Right lobe of liver (tissue), 4 donors: ENCODE measurements at regions not wholly inside any gene's neighbourhood (a gene's known extent, or its start where the extent isn't known, plus 50 kb on each side); places are given as distances from the start of the nearest gene placed in this dataset.

Source experiments
- POLR2A ChIP-seq: fragments of 450-650 bp; IDR thresholded peaks from one replicate; pipeline ENCODE4 v1.6.1; 2017; ENCODE audit warnings: antibody characterized with exemption, mild to moderate bottlenecking
- TF ChIP-seq, protein P1 (sequence below), 4 donors: fragments of 200-600 bp in 3 of 4; fragments of 450-650 bp in 1 of 4; IDR thresholded peaks; one replicate each; pipeline versions ENCODE4 v1.5.1 to v1.8.0; 2016 to 2022; ENCODE audit warnings: antibody characterized with exemption in 4 of 4, mild to moderate bottlenecking in 2 of 4
- donor health status: DM: no; HTN: no; CAD: no.
- donor health status: DM: no; HTN: no; CAD: no.
- donor health status: DM: no; HTN: yes; CAD: no.

DNA sequence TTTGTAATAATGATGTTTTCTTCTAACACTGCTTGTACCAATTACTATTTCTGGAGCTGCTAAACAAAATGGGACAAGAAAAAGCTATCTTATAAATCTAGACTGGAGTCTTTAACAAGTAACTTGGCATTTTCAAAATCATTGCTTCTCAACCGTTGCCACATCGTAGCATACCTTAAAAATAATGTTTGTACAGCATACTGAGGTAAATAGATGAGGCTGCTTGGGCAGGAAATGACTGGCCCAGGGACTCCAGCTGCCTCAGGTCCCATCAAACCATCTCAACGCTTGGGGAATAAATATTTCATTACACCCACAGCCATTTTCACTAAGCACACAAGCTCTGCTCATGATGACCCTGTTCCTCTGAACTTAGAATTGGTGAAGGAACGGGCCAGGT, 115.1 kb downstream of the SPANXA1 start:
- TF ChIP-seq, protein P1, sequence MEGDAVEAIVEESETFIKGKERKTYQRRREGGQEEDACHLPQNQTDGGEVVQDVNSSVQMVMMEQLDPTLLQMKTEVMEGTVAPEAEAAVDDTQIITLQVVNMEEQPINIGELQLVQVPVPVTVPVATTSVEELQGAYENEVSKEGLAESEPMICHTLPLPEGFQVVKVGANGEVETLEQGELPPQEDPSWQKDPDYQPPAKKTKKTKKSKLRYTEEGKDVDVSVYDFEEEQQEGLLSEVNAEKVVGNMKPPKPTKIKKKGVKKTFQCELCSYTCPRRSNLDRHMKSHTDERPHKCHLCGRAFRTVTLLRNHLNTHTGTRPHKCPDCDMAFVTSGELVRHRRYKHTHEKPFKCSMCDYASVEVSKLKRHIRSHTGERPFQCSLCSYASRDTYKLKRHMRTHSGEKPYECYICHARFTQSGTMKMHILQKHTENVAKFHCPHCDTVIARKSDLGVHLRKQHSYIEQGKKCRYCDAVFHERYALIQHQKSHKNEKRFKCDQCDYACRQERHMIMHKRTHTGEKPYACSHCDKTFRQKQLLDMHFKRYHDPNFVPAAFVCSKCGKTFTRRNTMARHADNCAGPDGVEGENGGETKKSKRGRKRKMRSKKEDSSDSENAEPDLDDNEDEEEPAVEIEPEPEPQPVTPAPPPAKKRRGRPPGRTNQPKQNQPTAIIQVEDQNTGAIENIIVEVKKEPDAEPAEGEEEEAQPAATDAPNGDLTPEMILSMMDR (IDR thresholded peaks at IDR 0.05): no peak
- no peak for TF ChIP-seq POLR2A
